Stimulated activated CD8-positive, alpha-beta memory T cell treated with anti-CD3 and anti-CD28 coated beads, Interleukin-7, amount 100 ng/mL, for 4 hours (primary cell): ENCODE measurements at regions not wholly inside any gene's neighbourhood (a gene's known extent, or its start where the extent isn't known, plus 50 kb on each side); places are given as distances from the start of the nearest gene placed in this dataset.
A peak's percentile ranks its signal among the peaks of the same experiment; 100 is the strongest.
"Not testable (repeated sequence)": the region's sequence is repeated elsewhere in the genome, so short reads cannot be mapped to it uniquely, and the experiment has no call there.

Experiments used
- DNase-seq, 2 donors: peaks; one replicate each; pipeline ENCODE4 v3.0.0-alpha.2; 2020; ENCODE audit warnings: low read depth in 2 of 2

GRCh38 chr12:31906557-31907301, 52.5 kb upstream of the RESF1 start:
- DNase-seq = no peak

GRCh38 chr12:31903025-31903424, 56.2 kb upstream of the RESF1 start:
- no peak for DNase-seq

- DNase-seq = no peak
Measured at GRCh38 chr12:31900271-31900670, 58.9 kb upstream of the RESF1 start.

GRCh38 chr12:31899109-31899508, 60.1 kb upstream of the RESF1 start:
- no peak for DNase-seq

GRCh38 chr12:31897781-31898503, 61.3 kb upstream of the RESF1 start:
- DNase-seq = peak in 1 of 2 donors; percentile 42

- DNase-seq = not testable (repeated sequence)
Measured at GRCh38 chr12:31897092-31897491, 62.1 kb upstream of the RESF1 start.

GRCh38 chr12:31896514-31897039, 62.6 kb upstream of the RESF1 start:
- DNase-seq = peak; percentile 73 to 91

- no peak for DNase-seq
Measured at GRCh38 chr12:31895449-31896150, 63.6 kb upstream of the RESF1 start.

- DNase-seq = peak in 1 of 2 donors; percentile 7
Measured at GRCh38 chr12:31890295-31891285, 68.6 kb upstream of the RESF1 start.

GRCh38 chr12:31887109-31887811, 72.0 kb upstream of the RESF1 start:
- DNase-seq = no peak

GRCh38 chr12:31882682-31883081, 76.5 kb upstream of the RESF1 start:
- not testable (repeated sequence) for DNase-seq

GRCh38 chr12:31880340-31880739, 78.9 kb upstream of the RESF1 start:
- DNase-seq = no peak

- no peak for DNase-seq
Measured at GRCh38 chr12:31877884-31878283, 81.3 kb upstream of the RESF1 start.

- no peak for DNase-seq
Measured at GRCh38 chr12:31876568-31877424, 82.4 kb upstream of the RESF1 start.

GRCh38 chr12:31875609-31875964, 83.6 kb upstream of the RESF1 start:
- DNase-seq = no peak

GRCh38 chr12:31874961-31875608, 84.1 kb upstream of the RESF1 start:
- DNase-seq = peak; percentile 61 to 63

- no peak for DNase-seq
Measured at GRCh38 chr12:31872831-31873604, 86.2 kb upstream of the RESF1 start.

- no peak for DNase-seq
Measured at GRCh38 chr12:31869972-31870371, 89.2 kb upstream of the RESF1 start.
